D721Med (cell line): ENCODE measurements at regions not wholly inside any gene's neighbourhood (a gene's known extent, or its start where the extent isn't known, plus 50 kb on each side); places are given as distances from the start of the nearest gene placed in this dataset.

Experiments
- DNase-seq: peaks from one replicate; pipeline ENCODE4 v3.0.0; 2011; ENCODE audit warnings: low spot score; ENCODE audit not compliant: insufficient read length
- FAIRE-seq: peaks from 2 replicates; lab custom pipeline; 2011; peaks lifted over from hg19 to GRCh38; lab: Jason Lieb, UNC
- TF ChIP-seq, protein P1 (sequence below): IDR thresholded peaks from 2 replicates; pipeline ENCODE4 v1.5.1; 2012; ENCODE audit warnings: mild to moderate bottlenecking, control low read depth; ENCODE audit not compliant: insufficient read depth; ENCODE audit errors: missing control alignments

DNA sequence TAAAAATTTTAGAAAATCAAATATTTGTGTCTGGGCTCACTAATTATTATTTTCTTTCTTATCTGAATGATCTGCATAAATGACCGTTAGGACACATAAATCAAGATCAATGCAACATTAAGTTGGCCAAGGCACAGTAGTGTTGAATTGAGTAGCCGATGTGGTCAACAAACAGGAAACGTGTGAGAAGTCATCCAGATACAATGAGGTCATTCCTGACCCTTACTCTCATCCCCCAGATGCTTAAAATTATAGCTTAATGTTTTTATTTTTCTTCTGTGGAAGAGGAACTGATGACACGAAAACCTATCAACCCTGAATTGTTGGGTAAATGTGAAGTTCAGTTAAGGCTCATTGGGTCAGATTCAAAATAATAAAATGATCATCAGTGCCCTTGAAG, 222.9 kb downstream of the RFC3 start:
- DNase-seq (no peak), FAIRE-seq (no peak)
- TF ChIP-seq, protein P1, sequence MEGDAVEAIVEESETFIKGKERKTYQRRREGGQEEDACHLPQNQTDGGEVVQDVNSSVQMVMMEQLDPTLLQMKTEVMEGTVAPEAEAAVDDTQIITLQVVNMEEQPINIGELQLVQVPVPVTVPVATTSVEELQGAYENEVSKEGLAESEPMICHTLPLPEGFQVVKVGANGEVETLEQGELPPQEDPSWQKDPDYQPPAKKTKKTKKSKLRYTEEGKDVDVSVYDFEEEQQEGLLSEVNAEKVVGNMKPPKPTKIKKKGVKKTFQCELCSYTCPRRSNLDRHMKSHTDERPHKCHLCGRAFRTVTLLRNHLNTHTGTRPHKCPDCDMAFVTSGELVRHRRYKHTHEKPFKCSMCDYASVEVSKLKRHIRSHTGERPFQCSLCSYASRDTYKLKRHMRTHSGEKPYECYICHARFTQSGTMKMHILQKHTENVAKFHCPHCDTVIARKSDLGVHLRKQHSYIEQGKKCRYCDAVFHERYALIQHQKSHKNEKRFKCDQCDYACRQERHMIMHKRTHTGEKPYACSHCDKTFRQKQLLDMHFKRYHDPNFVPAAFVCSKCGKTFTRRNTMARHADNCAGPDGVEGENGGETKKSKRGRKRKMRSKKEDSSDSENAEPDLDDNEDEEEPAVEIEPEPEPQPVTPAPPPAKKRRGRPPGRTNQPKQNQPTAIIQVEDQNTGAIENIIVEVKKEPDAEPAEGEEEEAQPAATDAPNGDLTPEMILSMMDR = no peak

DNA sequence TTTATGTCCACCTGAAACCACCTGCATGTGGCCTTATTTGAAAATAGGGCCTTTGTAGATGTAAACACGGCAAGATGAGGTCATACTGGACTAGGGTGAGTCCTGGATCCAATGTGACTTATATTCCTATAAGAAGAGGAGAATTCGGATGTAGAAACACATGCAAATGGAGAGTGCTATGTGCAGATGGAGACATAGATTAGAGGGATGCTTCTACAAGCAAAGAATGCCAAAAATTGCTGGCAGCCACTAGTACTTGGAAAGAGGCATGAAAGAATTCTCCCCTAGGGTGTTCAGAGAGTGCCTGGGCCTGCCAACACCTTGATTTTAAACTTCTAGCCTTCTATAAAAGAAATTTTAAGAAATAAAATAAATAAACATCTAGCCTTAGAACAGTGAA, 226.1 kb downstream of the RFC3 start:
- FAIRE-seq (no peak), DNase-seq (no peak)
- TF ChIP-seq, protein P1 = no peak

DNA sequence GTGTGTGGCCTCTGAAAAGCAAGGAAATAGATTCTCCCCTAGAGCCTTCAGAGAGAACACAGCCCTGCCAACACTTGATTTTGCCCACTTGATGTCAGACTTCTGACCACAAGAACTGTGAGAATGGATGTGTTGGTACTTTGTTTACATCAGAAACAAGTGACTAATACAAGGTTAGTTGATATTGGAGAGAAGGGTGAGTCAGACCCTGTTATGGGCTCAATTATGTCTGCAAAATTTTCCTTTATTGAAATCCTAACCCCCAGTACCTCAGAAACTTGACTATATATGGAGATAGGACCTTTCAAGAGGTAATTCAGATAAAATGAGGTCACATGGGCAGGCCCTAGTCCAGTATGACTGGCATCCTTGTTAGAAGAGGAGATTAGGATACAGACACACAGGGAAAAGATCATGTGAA, 226.7 kb downstream of the RFC3 start:
- no peak for DNase-seq
- TF ChIP-seq, protein P1 = no peak
- no peak for FAIRE-seq

DNA sequence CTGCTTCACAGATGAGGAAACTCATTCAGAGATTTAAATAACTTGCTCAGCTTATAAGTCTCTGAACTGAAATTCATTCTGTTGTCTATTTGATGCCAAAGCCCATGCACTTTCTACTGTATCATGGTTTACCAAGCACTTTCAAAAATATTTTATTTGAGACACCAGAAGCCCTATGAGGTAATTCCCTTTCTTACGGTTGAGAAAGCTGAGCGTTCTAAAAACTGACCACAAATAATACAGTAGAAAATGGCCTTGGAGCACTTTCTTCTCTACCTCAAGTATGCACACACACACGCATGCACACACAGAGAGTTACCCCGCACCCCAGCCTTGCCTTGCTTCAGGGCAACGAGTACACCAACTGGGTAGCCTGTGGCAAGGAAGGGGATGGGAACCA, 228.5 kb downstream of the RFC3 start:
- TF ChIP-seq, protein P1 = no peak
- no peak for DNase-seq
- no peak for FAIRE-seq

DNA sequence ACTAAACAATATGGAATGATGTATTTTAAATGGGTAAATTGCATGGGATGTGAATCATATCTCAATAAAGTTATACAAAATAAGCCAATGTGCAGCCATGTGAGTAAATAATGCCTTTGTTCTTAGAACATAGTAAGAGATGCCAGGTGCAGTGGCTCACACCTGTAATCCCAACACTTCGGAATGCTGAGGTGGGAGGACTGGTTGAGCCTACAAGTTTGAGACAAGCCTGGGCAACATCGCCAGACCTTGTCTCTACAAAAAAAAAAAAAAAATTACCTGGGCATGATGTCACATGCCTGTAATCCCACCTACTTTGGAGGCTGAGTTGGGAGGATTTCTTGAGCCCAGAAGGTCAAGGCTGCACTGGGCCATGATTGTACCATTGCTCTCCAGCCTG, 230.7 kb downstream of the RFC3 start:
- TF ChIP-seq, protein P1 = no peak
- DNase-seq (no peak), FAIRE-seq (no peak)

DNA sequence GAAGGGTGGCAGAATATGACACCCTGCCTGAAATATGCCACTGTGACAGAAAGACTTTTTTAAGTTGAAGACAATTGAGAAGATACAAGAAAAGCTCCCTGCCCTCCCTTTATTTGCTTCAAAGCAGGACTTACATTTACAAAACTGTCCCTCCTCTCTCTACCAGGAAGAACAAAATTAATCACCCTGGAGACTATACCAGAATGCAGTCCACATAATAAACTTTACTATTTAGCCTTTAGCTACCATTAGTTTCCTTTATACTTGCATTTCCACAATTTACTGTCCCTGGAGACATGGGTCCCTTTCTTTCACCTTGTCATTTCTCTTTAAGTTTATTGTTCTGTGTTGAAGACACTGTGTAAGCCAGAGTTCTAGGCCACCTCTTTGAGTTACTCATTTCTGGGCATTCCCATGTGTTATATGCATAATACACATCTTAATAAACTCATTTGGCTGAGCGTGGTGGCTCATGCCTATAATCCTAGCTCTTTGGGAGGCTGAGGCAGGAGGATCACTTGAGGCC, 238.8 kb downstream of the RFC3 start:
- no peak for FAIRE-seq
- DNase-seq = no peak
- TF ChIP-seq, protein P1 = no peak

DNA sequence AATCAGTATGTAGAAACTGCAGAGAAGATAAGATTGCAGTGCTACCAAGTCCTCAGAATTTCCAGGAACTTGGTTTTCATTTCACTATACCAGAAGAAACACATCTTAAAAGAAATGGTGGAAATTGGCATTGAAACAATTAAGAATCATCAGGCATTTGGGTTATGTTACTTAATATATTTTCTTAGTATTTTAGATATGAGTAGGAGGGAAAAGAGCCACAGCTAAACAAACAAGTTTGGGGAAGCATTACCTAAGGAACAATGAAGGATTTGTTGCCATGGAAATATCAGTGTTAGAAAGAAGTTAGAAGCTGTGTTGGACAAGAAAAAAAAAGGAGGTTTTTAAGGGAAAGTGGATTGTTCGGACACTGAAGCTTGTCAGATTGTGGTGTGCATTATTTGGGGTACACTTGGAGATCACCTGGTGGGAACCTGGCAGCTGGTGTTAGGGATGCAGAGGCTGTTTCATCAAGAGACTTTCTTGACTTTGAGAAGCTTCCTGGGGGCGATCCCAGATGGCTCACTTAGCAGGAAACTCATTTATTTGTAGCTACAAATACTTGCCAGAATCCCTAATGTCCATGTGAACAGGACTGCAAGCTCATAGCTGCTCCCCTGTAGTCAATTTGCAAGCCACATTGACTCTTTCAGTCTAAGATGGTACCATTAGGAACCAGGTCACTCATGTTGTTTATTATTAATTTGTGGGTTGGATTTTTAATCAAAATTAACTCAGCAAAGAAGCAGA, 246.7 kb downstream of the RFC3 start:
- FAIRE-seq (no peak), DNase-seq (no peak)
- TF ChIP-seq, protein P1 = no peak
